GM12865 (cell line): ENCODE measurements at regions not wholly inside any gene's neighbourhood (a gene's known extent, or its start where the extent isn't known, plus 50 kb on each side); places are given as distances from the start of the nearest gene placed in this dataset.

Experiments
- DNase-seq: peaks from one replicate; pipeline ENCODE4 v3.0.0; 2010; ENCODE audit warnings: low read depth
- H3K4me3 ChIP-seq: 2 replicates; pipeline ENCODE4 v1.5.1; 2011; ENCODE audit warnings: mild to moderate bottlenecking, low read depth, low read length, control low read depth
- TF ChIP-seq, protein P1 (sequence below): IDR thresholded peaks from 2 replicates; pipeline ENCODE4 v1.5.1; 2011; ENCODE audit warnings: low read length, control low read depth, low read depth, inconsistent platforms; ENCODE audit not compliant: insufficient read depth; ENCODE audit errors: missing control alignments

DNA sequence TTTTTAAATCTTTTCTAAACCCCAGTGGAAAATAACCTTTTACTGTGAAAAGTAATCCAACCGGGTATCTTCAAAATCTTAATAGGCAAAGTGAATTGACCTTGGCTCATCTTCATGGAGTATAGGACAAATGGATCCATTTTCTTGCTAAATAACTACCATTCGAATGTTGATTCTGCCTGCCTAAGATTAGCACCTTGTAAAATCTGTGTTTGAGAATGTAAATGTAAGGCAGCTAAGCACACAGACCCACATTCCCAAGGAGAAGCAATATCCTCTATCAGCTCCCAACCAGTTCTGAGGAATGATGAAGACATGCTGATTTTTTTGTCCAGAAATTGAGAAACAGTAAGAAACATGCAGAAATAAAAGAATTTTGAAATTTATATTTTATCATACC, 509.8 kb upstream of the SMIM21 start:
- no peak overlapping the region for H3K4me3 ChIP-seq
- no peak for DNase-seq
- TF ChIP-seq, protein P1, sequence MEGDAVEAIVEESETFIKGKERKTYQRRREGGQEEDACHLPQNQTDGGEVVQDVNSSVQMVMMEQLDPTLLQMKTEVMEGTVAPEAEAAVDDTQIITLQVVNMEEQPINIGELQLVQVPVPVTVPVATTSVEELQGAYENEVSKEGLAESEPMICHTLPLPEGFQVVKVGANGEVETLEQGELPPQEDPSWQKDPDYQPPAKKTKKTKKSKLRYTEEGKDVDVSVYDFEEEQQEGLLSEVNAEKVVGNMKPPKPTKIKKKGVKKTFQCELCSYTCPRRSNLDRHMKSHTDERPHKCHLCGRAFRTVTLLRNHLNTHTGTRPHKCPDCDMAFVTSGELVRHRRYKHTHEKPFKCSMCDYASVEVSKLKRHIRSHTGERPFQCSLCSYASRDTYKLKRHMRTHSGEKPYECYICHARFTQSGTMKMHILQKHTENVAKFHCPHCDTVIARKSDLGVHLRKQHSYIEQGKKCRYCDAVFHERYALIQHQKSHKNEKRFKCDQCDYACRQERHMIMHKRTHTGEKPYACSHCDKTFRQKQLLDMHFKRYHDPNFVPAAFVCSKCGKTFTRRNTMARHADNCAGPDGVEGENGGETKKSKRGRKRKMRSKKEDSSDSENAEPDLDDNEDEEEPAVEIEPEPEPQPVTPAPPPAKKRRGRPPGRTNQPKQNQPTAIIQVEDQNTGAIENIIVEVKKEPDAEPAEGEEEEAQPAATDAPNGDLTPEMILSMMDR = no peak

DNA sequence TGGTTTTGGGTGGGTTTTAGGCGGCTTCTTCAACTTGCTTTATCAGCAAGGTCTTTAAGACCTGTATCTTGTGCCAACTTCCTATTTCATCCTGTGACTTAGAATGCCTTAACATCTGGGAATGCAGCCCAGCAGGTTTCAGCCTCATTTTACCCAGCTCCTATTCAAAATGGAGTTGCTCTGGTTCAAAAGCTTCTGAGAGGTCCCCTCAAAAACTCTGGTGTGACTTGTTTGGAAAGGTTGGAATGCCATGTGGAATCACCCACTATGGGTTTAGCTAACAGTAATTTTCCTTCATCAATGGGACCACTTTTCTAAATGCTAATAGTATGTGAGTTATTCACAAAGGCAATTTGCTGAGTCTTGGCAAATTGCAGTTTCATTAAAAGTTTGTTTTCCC, 509.4 kb upstream of the SMIM21 start:
- TF ChIP-seq, protein P1 = no peak

DNA sequence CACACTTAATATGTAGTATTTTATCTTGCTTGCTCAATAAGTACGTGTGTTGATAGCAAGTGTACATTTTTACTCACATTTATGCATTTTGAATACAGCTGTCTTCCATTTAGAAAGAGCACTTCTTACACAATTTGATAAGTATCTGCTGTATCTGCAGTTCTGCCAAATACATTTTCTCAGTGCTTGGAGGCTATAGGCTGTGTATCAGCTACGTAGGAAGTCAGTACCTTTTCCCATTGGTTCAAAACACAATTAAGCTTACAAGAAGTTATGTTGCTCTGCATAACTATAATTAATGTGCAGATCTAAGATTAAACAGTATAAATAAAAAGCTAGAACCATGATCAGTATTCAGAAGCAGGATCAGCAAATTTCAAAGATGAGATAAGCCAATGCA, 503.6 kb upstream of the SMIM21 start:
- no peak for DNase-seq
- H3K4me3 ChIP-seq = no peak overlapping the region
- TF ChIP-seq, protein P1 = no peak

More for the DNA sequence above, 509.4 kb upstream of the SMIM21 start:
- no peak overlapping the region for H3K4me3 ChIP-seq
- DNase-seq = no peak

DNA sequence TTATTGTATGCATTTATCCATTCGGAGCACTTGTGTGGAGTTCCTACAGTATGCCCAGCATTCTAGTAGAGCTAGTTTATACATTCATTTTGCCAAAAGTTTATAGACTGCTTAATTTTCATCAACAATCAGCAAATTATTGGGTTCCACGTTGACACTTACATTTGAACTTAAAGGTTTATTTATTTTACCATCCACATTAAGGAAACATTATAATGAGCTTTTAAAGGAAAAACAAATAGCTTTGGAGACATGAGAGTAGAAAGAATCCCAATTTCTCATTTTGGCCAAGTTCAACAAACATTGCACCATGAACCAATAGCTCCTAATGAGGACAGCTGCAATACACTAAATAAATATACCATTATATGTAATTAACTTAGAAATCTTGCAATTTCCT, 501.2 kb upstream of the SMIM21 start:
- no peak overlapping the region for H3K4me3 ChIP-seq
- TF ChIP-seq, protein P1 = no peak
- DNase-seq = no peak

DNA sequence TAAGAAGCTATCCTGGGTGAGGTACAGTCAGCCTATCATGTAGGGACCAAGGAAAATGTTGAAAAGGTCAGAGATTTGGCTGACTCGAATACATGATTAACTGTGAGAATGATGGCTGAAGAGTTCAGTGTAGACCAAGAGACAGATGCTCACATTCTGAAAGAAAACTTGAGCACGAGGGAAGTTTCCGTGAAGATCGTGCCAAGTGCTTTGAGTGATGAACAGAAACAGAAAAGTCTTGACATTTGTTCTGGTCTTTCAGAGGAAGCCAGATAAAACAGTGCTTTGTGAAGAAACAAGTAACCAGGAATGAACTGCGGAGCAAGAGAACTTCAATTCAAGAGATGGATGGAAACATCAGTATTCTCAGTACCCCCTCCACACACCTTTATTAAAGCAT, 500.3 kb upstream of the SMIM21 start:
- no peak for DNase-seq
- no peak overlapping the region for H3K4me3 ChIP-seq
- TF ChIP-seq, protein P1 = no peak

DNA sequence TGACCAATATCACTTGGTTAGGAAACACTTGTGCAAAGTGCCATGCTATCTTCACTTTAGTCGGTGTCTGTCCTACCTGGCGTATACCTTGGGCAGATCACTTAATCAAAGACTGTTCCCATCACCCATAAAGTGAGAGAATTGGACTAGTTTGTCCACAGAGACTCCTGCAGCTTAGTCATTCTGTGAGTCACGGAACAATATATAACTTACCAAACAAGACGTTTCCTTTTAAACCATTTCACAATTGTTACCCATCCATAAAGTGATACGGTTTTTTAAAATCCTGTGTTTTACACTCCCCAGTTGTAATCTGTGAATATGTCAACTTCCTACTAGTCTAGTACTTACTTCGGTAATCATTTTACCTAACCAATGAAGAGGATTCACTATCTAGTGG, 499.3 kb upstream of the SMIM21 start:
- no peak for DNase-seq
- no peak overlapping the region for H3K4me3 ChIP-seq
- TF ChIP-seq, protein P1 = no peak

DNA sequence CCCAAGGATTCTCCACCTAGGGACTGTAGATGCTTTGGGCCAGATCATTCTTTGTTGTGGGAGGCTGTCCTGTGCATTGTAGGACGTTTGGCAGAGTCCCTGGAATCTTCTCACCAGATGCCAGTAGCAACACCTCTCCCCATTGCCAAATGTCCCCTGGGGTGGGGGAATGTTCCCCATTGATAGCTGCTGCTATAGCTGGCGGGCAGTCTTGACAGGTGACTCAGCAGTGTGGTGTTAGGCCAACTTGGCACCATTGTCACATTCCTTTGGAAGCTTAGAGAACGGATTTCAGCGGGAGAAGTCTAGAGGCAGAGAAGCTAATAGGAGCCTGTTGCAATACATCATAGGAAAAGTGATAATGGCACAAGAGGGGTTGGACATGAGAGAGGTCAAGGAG, 495.7 kb upstream of the SMIM21 start:
- no peak overlapping the region for H3K4me3 ChIP-seq
- TF ChIP-seq, protein P1 = no peak

More for the DNA sequence above, 495.7 kb upstream of the SMIM21 start:
- DNase-seq = no peak
